OCI-LY1 (cell line): ENCODE measurements at regions not wholly inside any gene's neighbourhood (a gene's known extent, or its start where the extent isn't known, plus 50 kb on each side); places are given as distances from the start of the nearest gene placed in this dataset.

Source experiments
- H2AFZ ChIP-seq: fragments of 200-600 bp; sonication (generic), shearing (Covaris generic); 2 replicates; pipeline ENCODE4 v1.6.0; 2014; ENCODE audit warnings: antibody characterized with exemption, mild to moderate bottlenecking, low read length
- H3F3A ChIP-seq: fragments of 200-600 bp; sonication (generic), shearing (Covaris generic); 2 replicates; pipeline ENCODE4 v1.6.0; 2014; ENCODE audit warnings: mild to moderate bottlenecking, antibody characterized with exemption, low read length, moderate library complexity; ENCODE audit not compliant: insufficient read depth
- H3K27ac ChIP-seq: fragments of 200-600 bp; sonication (generic); 2 replicates; pipeline ENCODE4 v1.5.1; 2014; ENCODE audit warnings: low read length, mixed run types, mild to moderate bottlenecking, low read depth; ENCODE audit not compliant: poor library complexity, severe bottlenecking
- H3K27me3 ChIP-seq: fragments of 200-600 bp; sonication (generic); 2 replicates; pipeline ENCODE4 v1.6.0; 2014; ENCODE audit warnings: antibody characterized with exemption, mild to moderate bottlenecking, low read length, moderate library complexity; ENCODE audit not compliant: insufficient read depth
- H3K36me3 ChIP-seq: fragments of 200-600 bp; sonication (generic); 2 replicates; pipeline ENCODE4 v1.6.1; 2014; ENCODE audit warnings: mild to moderate bottlenecking, antibody characterized with exemption, low read length, moderate library complexity, mixed read lengths; ENCODE audit not compliant: insufficient read depth
- H3K4me1 ChIP-seq: fragments of 200-600 bp; sonication (generic); 2 replicates; pipeline ENCODE4 v1.5.1; 2014; ENCODE audit warnings: mild to moderate bottlenecking, low read length, moderate library complexity; ENCODE audit not compliant: insufficient read depth, severe bottlenecking
- H3K4me2 ChIP-seq: fragments of 200-600 bp; sonication (generic), shearing (Covaris generic); 2 replicates; pipeline ENCODE4 v1.6.1; 2014; ENCODE audit warnings: low read length
- H3K4me3 ChIP-seq: fragments of 200-600 bp; sonication (generic); 2 replicates; pipeline ENCODE4 v1.5.1; 2014; ENCODE audit warnings: low read length, low read depth, mild to moderate bottlenecking, mixed read lengths; ENCODE audit not compliant: poor library complexity, severe bottlenecking
- H3K79me2 ChIP-seq: fragments of 200-600 bp; shearing (Covaris generic); 2 replicates; pipeline ENCODE4 v1.6.1; 2016; ENCODE audit warnings: mixed run types, low read length, mixed read lengths; ENCODE audit not compliant: insufficient read depth
- H3K9ac ChIP-seq: fragments of 200-600 bp; sonication (generic), shearing (Covaris generic); 2 replicates; pipeline ENCODE4 v1.6.1; 2014; ENCODE audit warnings: mild to moderate bottlenecking, low read length, mixed read lengths
- H3K9me2 ChIP-seq: fragments of 200-600 bp; sonication (generic), shearing (Covaris generic); 2 replicates; pipeline ENCODE4 v1.6.1; 2014; ENCODE audit warnings: low read depth, mild to moderate bottlenecking, low read length, mixed read lengths
- H3K9me3 ChIP-seq: fragments of 200-600 bp; shearing (Covaris generic); 2 replicates; pipeline ENCODE4 v1.6.1; 2014; ENCODE audit warnings: low read length, mixed read lengths
- H4K20me1 ChIP-seq: fragments of 200-600 bp; sonication (generic), shearing (Covaris generic); 2 replicates; pipeline ENCODE4 v1.6.0; 2016; ENCODE audit warnings: mild to moderate bottlenecking, low read length; ENCODE audit not compliant: insufficient read depth
- EZH2 ChIP-seq: fragments of 200-600 bp; sonication (generic), shearing (Covaris generic); IDR thresholded peaks from 2 replicates; pipeline ENCODE4 v1.8.0; 2017; ENCODE audit warnings: borderline replicate concordance, mixed run types, mild to moderate bottlenecking, antibody characterized with exemption, low read length, moderate library complexity, mixed read lengths
- TF ChIP-seq, protein P1 (sequence below): fragments of 200-600 bp; sonication (generic), shearing (Covaris generic); IDR thresholded peaks from 2 replicates; pipeline ENCODE4 v1.5.1; 2017; ENCODE audit warnings: mild to moderate bottlenecking, antibody characterized with exemption, low read length, moderate library complexity, mixed read lengths

GRCh38 chr12:90112666-90113065, 404.0 kb upstream of the ATP2B1 start:
- H3K4me2 ChIP-seq: no peak overlapping the region
- TF ChIP-seq, protein P1, sequence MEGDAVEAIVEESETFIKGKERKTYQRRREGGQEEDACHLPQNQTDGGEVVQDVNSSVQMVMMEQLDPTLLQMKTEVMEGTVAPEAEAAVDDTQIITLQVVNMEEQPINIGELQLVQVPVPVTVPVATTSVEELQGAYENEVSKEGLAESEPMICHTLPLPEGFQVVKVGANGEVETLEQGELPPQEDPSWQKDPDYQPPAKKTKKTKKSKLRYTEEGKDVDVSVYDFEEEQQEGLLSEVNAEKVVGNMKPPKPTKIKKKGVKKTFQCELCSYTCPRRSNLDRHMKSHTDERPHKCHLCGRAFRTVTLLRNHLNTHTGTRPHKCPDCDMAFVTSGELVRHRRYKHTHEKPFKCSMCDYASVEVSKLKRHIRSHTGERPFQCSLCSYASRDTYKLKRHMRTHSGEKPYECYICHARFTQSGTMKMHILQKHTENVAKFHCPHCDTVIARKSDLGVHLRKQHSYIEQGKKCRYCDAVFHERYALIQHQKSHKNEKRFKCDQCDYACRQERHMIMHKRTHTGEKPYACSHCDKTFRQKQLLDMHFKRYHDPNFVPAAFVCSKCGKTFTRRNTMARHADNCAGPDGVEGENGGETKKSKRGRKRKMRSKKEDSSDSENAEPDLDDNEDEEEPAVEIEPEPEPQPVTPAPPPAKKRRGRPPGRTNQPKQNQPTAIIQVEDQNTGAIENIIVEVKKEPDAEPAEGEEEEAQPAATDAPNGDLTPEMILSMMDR: no peak
- no peak for TF ChIP-seq EZH2
- H2AFZ ChIP-seq: no peak overlapping the region
- no peaks in the 10 kb centered on the region for H3K79me2 ChIP-seq
- H3K27me3 ChIP-seq: no peaks in the 10 kb centered on the region
- H4K20me1 ChIP-seq: no peaks in the 10 kb centered on the region
- H3K9me3 ChIP-seq: peaks cover 2% of the 10 kb centered on the region; the same call in 1 of the 2 replicates
- no peaks in the 10 kb centered on the region for H3K9me2 ChIP-seq
- no peaks in the 10 kb centered on the region for H3K36me3 ChIP-seq
- H3K27ac ChIP-seq: no peak overlapping the region
- no peak overlapping the region for H3K4me3 ChIP-seq
- no peak overlapping the region for H3K9ac ChIP-seq
- H3F3A ChIP-seq: no peaks in the 10 kb centered on the region
- H3K4me1 ChIP-seq: no peaks in the 10 kb centered on the region

DNA sequence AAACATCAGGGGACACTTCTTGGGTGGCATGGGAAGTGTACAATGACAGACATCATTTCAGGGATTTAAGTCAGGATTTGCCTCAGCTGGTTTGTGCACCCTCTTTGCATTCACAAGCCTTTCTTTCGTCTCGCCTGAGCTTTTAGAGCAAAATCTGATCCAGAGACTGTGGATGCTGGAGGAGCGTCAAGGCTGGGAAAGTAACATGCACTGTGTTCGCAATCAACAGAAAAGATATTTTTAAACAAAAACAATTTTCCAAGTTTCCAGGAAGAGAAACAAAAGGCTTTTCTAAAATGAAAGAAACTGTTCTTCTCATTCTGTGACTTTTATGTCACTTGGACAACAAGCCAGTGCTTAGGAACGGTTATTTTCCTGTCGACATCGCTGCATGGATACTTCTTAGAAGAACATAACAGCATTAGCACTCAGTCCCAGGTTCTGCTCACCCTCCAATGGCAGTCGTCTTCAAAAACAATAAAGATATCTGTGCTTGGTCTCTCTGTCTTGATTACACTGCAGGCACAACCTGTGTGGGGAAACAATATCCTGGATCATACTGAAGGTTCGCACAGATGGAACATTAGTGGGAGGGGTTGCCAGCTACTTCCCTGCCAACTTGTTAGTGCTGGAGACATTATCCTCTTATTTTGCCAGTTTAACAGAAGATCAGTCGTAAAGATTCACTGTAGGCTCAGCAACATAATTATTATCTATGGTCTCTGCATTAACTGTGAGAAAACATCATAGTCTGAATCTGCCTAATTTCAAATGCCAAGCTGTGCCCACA, 403.3 kb upstream of the ATP2B1 start:
- no peaks in the 10 kb centered on the region for H3K36me3 ChIP-seq
- H4K20me1 ChIP-seq: no peaks in the 10 kb centered on the region
- no peaks in the 10 kb centered on the region for H3K27me3 ChIP-seq
- no peak overlapping the region for H3K4me2 ChIP-seq
- H3F3A ChIP-seq: no peaks in the 10 kb centered on the region
- H3K79me2 ChIP-seq: no peaks in the 10 kb centered on the region
- H3K4me3 ChIP-seq: no peak overlapping the region
- H2AFZ ChIP-seq: no peak overlapping the region
- TF ChIP-seq, protein P1: no peak
- no peak for TF ChIP-seq EZH2
- no peaks in the 10 kb centered on the region for H3K9me3 ChIP-seq
- no peak overlapping the region for H3K9ac ChIP-seq
- H3K9me2 ChIP-seq: no peaks in the 10 kb centered on the region
- no peaks in the 10 kb centered on the region for H3K4me1 ChIP-seq
- H3K27ac ChIP-seq: no peak overlapping the region

- H2AFZ ChIP-seq: no peak overlapping the region
- H3K79me2 ChIP-seq: no peaks in the 10 kb centered on the region
- no peaks in the 10 kb centered on the region for H3K27me3 ChIP-seq
- no peak for TF ChIP-seq EZH2
- TF ChIP-seq, protein P1: no peak
- H3K9me2 ChIP-seq: no peaks in the 10 kb centered on the region
- H3K27ac ChIP-seq: no peak overlapping the region
- no peaks in the 10 kb centered on the region for H3F3A ChIP-seq
- H3K4me1 ChIP-seq: no peaks in the 10 kb centered on the region
- H3K36me3 ChIP-seq: no peaks in the 10 kb centered on the region
- H4K20me1 ChIP-seq: no peaks in the 10 kb centered on the region
- H3K9me3 ChIP-seq: no peaks in the 10 kb centered on the region
- H3K4me3 ChIP-seq: no peak overlapping the region
- H3K4me2 ChIP-seq: no peak overlapping the region
- H3K9ac ChIP-seq: no peak overlapping the region
Observed at GRCh38 chr12:90106568-90106967, 397.9 kb upstream of the ATP2B1 start.
